Activated naive CD4-positive, alpha-beta T cell treated with anti-CD3 and anti-CD28 coated beads for 36 hours (primary cell): ENCODE measurements at regions not wholly inside any gene's neighbourhood (a gene's known extent, or its start where the extent isn't known, plus 50 kb on each side); places are given as distances from the start of the nearest gene placed in this dataset.

Experiments
- CTCF ChIA-PET: fragments of 350-600 bp; sonication (Branson Sonifier 250); formaldehyde crosslinking; loops from one replicate; lab custom pipeline; 2021; ENCODE audit warnings: antibody characterized with exemption; lab: Charles Lee
- DNase-seq: peaks from one replicate; pipeline ENCODE4 v3.0.0-alpha.2; 2020
- H3K27ac Mint-ChIP-seq: one replicate; pipeline ENCODE4 v1.8.0; 2021; ENCODE audit warnings: mild to moderate bottlenecking, mixed read lengths
- H3K27me3 Mint-ChIP-seq: one replicate; pipeline ENCODE4 v1.8.0; 2021; ENCODE audit warnings: low read depth, mixed read lengths
- H3K36me3 Mint-ChIP-seq: one replicate; pipeline ENCODE4 v1.8.0; 2021; ENCODE audit warnings: low read depth, mixed read lengths
- H3K4me1 Mint-ChIP-seq: one replicate; pipeline ENCODE4 v1.8.0; 2021; ENCODE audit warnings: low read depth, mixed read lengths
- H3K4me3 Mint-ChIP-seq: one replicate; pipeline ENCODE4 v1.8.0; 2021; ENCODE audit warnings: mild to moderate bottlenecking, moderate library complexity, mixed read lengths
- H3K9me3 Mint-ChIP-seq: one replicate; pipeline ENCODE4 v1.8.0; 2021; ENCODE audit warnings: mixed read lengths
- intact Hi-C: fragments of 100-400 bp; cut with micrococcal nuclease; formaldehyde crosslinking; loops from one replicate; pipeline ENCODE4 v1.15.1; 2023

GRCh38 chr9:108684288-108685025 is 171.3 kb downstream of the ACTL7B start:
- intact Hi-C loops = no loop called here

GRCh38 chr9:108683245-108683644 is 172.5 kb downstream of the ACTL7B start:
- no peaks in the 10 kb centered on the region for H3K4me1 Mint-ChIP-seq
- intact Hi-C loops = no loop called here
- no peaks in the 10 kb centered on the region for H3K27me3 Mint-ChIP-seq
- H3K4me3 Mint-ChIP-seq = no peak overlapping the region
- peaks cover 1% of the 10 kb centered on the region for H3K9me3 Mint-ChIP-seq
- H3K27ac Mint-ChIP-seq = no peak overlapping the region
- DNase-seq = no peak
- H3K36me3 Mint-ChIP-seq = no peaks in the 10 kb centered on the region
- CTCF ChIA-PET = interaction anchor here (0.7 kb wide), 2 partner anchors 11 to 216 kb away, joined by 5 to 7 read pairs; no protein-coding TSS in a partner anchor

More at GRCh38 chr9:108684288-108685025, 171.3 kb downstream of the ACTL7B start:
- DNase-seq = no peak
- no peak overlapping the region for H3K4me3 Mint-ChIP-seq
- peaks cover 5% of the 10 kb centered on the region for H3K9me3 Mint-ChIP-seq
- H3K27ac Mint-ChIP-seq = no peak overlapping the region
- H3K36me3 Mint-ChIP-seq = no peaks in the 10 kb centered on the region
- no peaks in the 10 kb centered on the region for H3K27me3 Mint-ChIP-seq
- no peaks in the 10 kb centered on the region for H3K4me1 Mint-ChIP-seq
- CTCF ChIA-PET = no interaction called here

GRCh38 chr9:108681851-108682590 is 173.8 kb downstream of the ACTL7B start:
- peaks cover 1% of the 10 kb centered on the region for H3K9me3 Mint-ChIP-seq
- intact Hi-C loops = no loop called here
- no peaks in the 10 kb centered on the region for H3K4me1 Mint-ChIP-seq
- H3K36me3 Mint-ChIP-seq = no peaks in the 10 kb centered on the region
- CTCF ChIA-PET = no interaction called here
- H3K27me3 Mint-ChIP-seq = no peaks in the 10 kb centered on the region
- no peak overlapping the region for H3K27ac Mint-ChIP-seq
- H3K4me3 Mint-ChIP-seq = no peak overlapping the region
- DNase-seq = no peak

- H3K4me3 Mint-ChIP-seq = no peak overlapping the region
- no peaks in the 10 kb centered on the region for H3K4me1 Mint-ChIP-seq
- H3K9me3 Mint-ChIP-seq = no peaks in the 10 kb centered on the region
- DNase-seq = no peak
- H3K27me3 Mint-ChIP-seq = no peaks in the 10 kb centered on the region
- no peak overlapping the region for H3K27ac Mint-ChIP-seq
- intact Hi-C loops = no loop called here
- CTCF ChIA-PET = no interaction called here
- H3K36me3 Mint-ChIP-seq = no peaks in the 10 kb centered on the region
These were observed 174.8 kb downstream of the ACTL7B start for GRCh38 chr9:108680946-108681345.

GRCh38 chr9:108677776-108678175 is 178.0 kb downstream of the ACTL7B start:
- no peaks in the 10 kb centered on the region for H3K27me3 Mint-ChIP-seq
- H3K4me1 Mint-ChIP-seq = no peaks in the 10 kb centered on the region
- no peaks in the 10 kb centered on the region for H3K9me3 Mint-ChIP-seq
- no peak for DNase-seq
- intact Hi-C loops = no loop called here
- CTCF ChIA-PET = no interaction called here
- H3K36me3 Mint-ChIP-seq = no peaks in the 10 kb centered on the region
- no peak overlapping the region for H3K27ac Mint-ChIP-seq
- H3K4me3 Mint-ChIP-seq = no peak overlapping the region

- no peak for DNase-seq
- no peaks in the 10 kb centered on the region for H3K9me3 Mint-ChIP-seq
- H3K4me3 Mint-ChIP-seq = no peak overlapping the region
- no peaks in the 10 kb centered on the region for H3K36me3 Mint-ChIP-seq
- no peaks in the 10 kb centered on the region for H3K27me3 Mint-ChIP-seq
- intact Hi-C loops = no loop called here
- no peaks in the 10 kb centered on the region for H3K4me1 Mint-ChIP-seq
- H3K27ac Mint-ChIP-seq = no peak overlapping the region
- CTCF ChIA-PET = no interaction called here
These were observed 179.4 kb downstream of the ACTL7B start for GRCh38 chr9:108676355-108676754.

DNA sequence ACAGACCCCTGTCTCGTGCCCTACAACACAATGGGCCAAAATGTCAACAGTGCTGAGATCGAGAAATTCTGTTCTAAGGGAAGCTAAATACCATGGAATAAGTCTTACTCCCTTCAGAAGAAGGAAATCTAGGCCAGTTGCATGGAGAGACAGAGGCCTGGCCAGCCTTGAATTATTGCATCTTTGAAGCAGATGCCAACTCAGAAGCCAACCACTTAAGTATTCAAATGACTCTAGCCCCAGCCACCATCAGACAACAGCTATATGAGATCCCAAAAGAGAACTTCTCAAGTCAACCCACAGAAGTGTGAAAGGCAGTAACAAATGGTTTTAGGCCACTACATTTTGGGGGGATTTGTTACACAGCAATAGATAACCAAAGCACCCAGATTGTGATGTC is 180.1 kb downstream of the ACTL7B start:
- DNase-seq = no peak
- no peaks in the 10 kb centered on the region for H3K27me3 Mint-ChIP-seq
- intact Hi-C loops = no loop called here
- H3K4me1 Mint-ChIP-seq = no peaks in the 10 kb centered on the region
- no peaks in the 10 kb centered on the region for H3K36me3 Mint-ChIP-seq
- CTCF ChIA-PET = no interaction called here
- H3K4me3 Mint-ChIP-seq = no peak overlapping the region
- no peak overlapping the region for H3K27ac Mint-ChIP-seq
- no peaks in the 10 kb centered on the region for H3K9me3 Mint-ChIP-seq

GRCh38 chr9:108674766-108675530 is 180.8 kb downstream of the ACTL7B start:
- no peaks in the 10 kb centered on the region for H3K9me3 Mint-ChIP-seq
- no peak for DNase-seq
- no peaks in the 10 kb centered on the region for H3K4me1 Mint-ChIP-seq
- no peak overlapping the region for H3K4me3 Mint-ChIP-seq
- CTCF ChIA-PET = interaction anchor here (0.5 kb wide), 1 partner anchor 10 kb away, joined by 3 read pairs; no protein-coding TSS in a partner anchor
- intact Hi-C loops = no loop called here
- H3K27ac Mint-ChIP-seq = no peak overlapping the region
- no peaks in the 10 kb centered on the region for H3K27me3 Mint-ChIP-seq
- H3K36me3 Mint-ChIP-seq = no peaks in the 10 kb centered on the region

DNA sequence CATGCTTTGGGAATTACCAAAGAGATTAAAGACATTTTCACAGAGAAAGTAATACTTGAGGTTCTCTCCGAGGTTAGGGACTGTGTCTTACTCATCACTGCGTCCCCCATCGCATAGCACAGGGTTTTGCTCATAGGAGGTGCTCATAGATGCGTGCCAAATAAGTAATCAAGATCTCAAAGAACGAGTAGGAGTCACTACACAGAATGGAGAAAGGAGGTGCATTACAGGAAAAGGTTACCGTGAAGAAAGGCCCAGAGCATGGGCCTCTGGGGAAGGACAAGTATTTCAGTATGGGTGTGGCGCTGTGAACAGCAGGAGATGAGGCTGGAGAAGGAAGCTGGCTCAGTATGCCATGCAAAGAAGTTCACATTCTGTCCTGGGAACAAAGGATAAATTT is 182.4 kb downstream of the ACTL7B start:
- no peak overlapping the region for H3K4me3 Mint-ChIP-seq
- H3K9me3 Mint-ChIP-seq = no peaks in the 10 kb centered on the region
- intact Hi-C loops = no loop called here
- H3K4me1 Mint-ChIP-seq = no peaks in the 10 kb centered on the region
- CTCF ChIA-PET = no interaction called here
- no peaks in the 10 kb centered on the region for H3K27me3 Mint-ChIP-seq
- no peak for DNase-seq
- no peaks in the 10 kb centered on the region for H3K36me3 Mint-ChIP-seq
- H3K27ac Mint-ChIP-seq = no peak overlapping the region

DNA sequence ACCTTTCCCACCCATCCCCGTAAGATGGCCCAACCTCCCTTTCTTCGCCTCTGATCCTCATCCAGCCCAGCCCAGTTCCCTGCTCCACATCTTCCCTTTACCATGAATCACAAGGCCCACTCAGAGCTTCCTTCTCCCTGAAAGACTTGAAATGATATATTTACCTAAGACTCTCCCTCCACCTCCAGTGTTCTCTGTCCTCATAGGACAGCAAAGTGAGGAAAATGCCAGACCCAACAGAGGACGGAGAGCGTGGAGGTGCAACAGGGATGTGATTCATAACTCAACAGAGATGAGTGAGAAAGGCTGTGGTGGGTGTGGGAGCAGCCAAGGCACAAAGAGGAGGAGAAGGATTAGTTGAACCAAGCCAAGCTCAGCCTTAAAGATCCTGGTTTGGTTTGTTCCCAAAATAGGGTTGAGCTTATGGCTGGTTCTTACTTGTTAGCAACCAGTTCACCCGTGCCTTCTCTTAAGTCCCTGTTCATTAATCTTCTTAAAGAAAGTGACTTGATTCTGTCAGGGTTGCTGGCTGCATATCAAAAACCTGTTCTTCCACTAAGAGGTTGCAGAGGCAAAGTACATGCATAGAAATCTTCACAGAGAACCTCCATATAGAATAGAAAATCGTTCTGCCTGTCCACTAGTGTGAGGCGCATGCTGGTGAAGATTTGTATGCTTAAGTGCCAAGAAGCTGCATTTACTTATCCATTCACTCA is 183.2 kb downstream of the ACTL7B start:
- no peak overlapping the region for H3K27ac Mint-ChIP-seq
- H3K36me3 Mint-ChIP-seq = no peaks in the 10 kb centered on the region
- no peaks in the 10 kb centered on the region for H3K27me3 Mint-ChIP-seq
- intact Hi-C loops = no loop called here
- H3K9me3 Mint-ChIP-seq = no peaks in the 10 kb centered on the region
- no peak overlapping the region for H3K4me3 Mint-ChIP-seq
- no peaks in the 10 kb centered on the region for H3K4me1 Mint-ChIP-seq
- DNase-seq = no peak
- CTCF ChIA-PET = no interaction called here

- Mint-ChIP-seq H3K36me3 (no peaks in the 10 kb centered on the region), H3K4me3 (no peak overlapping the region), H3K27ac (no peak overlapping the region), H3K27me3 (no peaks in the 10 kb centered on the region), H3K9me3 (no peaks in the 10 kb centered on the region), H3K4me1 (no peaks in the 10 kb centered on the region)
- no peak for DNase-seq
- CTCF ChIA-PET = no interaction called here
- intact Hi-C loops = no loop called here
These were observed 184.0 kb downstream of the ACTL7B start for GRCh38 chr9:108671794-108672193.

GRCh38 chr9:108671176-108671575 is 184.6 kb downstream of the ACTL7B start:
- intact Hi-C loops = no loop called here
- no peak for DNase-seq
- H3K4me1 Mint-ChIP-seq = no peaks in the 10 kb centered on the region
- H3K4me3 Mint-ChIP-seq = no peak overlapping the region
- no peaks in the 10 kb centered on the region for H3K27me3 Mint-ChIP-seq
- H3K36me3 Mint-ChIP-seq = no peaks in the 10 kb centered on the region
- H3K9me3 Mint-ChIP-seq = no peaks in the 10 kb centered on the region
- H3K27ac Mint-ChIP-seq = no peak overlapping the region
- CTCF ChIA-PET = no interaction called here
